Uterus (tissue), 3 donors: ENCODE measurements at regions not wholly inside any gene's neighbourhood (a gene's known extent, or its start where the extent isn't known, plus 50 kb on each side); places are given as distances from the start of the nearest gene placed in this dataset.

Source experiments
- DNase-seq, 2 donors: peaks; one replicate each; pipeline ENCODE4 v3.0.0-alpha.2; 2019 to 2020
- H3K27ac ChIP-seq, 2 donors: fragments of 200-600 bp; sonication (generic); 1 replicate in 1 of 2; 2 replicates in 1 of 2; pipeline ENCODE4 v1.5.1; 2016 to 2018
- H3K27me3 ChIP-seq, 2 donors: fragments of 200-600 bp; sonication (generic); one replicate each; pipeline ENCODE4 v1.5.1; 2018 to 2019; ENCODE audit warnings: control low read depth in 1 of 2
- H3K36me3 ChIP-seq, 2 donors: fragments of 200-600 bp; sonication (generic); one replicate each; pipeline ENCODE4 v1.5.1; 2019; ENCODE audit warnings: control low read depth in 1 of 2
- H3K4me1 ChIP-seq, 2 donors: fragments of 200-600 bp; sonication (generic); one replicate each; pipeline ENCODE4 v1.5.1; 2018 to 2019; ENCODE audit warnings: control low read depth in 1 of 2
- H3K4me3 ChIP-seq, 2 donors: fragments of 200-600 bp; sonication (generic); 1 replicate in 1 of 2; 2 replicates in 1 of 2; pipeline ENCODE4 v1.5.1; 2018 to 2019; ENCODE audit warnings: mild to moderate bottlenecking in 1 of 2
- H3K9me3 ChIP-seq, 2 donors: fragments of 200-600 bp; sonication (generic); one replicate each; pipeline ENCODE4 v1.5.1; 2019; ENCODE audit warnings: control low read depth in 1 of 2
- CTCF ChIP-seq, 4 experiments: fragments of 200-600 bp in 2 of 4; fragments of 450-650 bp in 2 of 4; sonication (generic) in 2 of 4; IDR thresholded peaks; one replicate each; pipeline ENCODE4 v1.5.1; 2016 to 2019; ENCODE audit warnings: antibody characterized with exemption in 4 of 4, mild to moderate bottlenecking in 2 of 4, moderate library complexity in 1 of 4
- POLR2A ChIP-seq, 2 donors: fragments of 450-650 bp; IDR thresholded peaks; one replicate each; pipeline ENCODE4 v1.6.1; 2016; ENCODE audit warnings: antibody characterized with exemption in 2 of 2, mild to moderate bottlenecking in 1 of 2, moderate library complexity in 1 of 2
- intact Hi-C: fragments of 100-400 bp; cut with DNase I; formaldehyde crosslinking; loops from one replicate; pipeline ENCODE4 v1.15.1; 2023; ENCODE audit warnings: low total_unique reads
- donor health status: DM: yes; HTN: yes; CAD: no.

- Histone ChIP-seq H3K27me3 (no peaks in the 10 kb centered on the region), H3K27ac (no peak overlapping the region), H3K36me3 (no peaks in the 10 kb centered on the region), H3K4me3 (no peak overlapping the region), H3K9me3 (no peaks in the 10 kb centered on the region), H3K4me1 (peaks cover 0 to 7% of the 10 kb centered on the region in 2 donors)
- DNase-seq: no peak
- intact Hi-C loops: loop anchor here (10.0 kb wide), 1 partner anchor 399 kb away; the partner anchor contains the start of genes CENPL and DARS2
- TF ChIP-seq POLR2A (IDR thresholded peaks at IDR 0.05): no peak
- TF ChIP-seq CTCF (IDR thresholded peaks at IDR 0.05): no peak
Measured at GRCh38 chr1:173426057-173426456, 51.1 kb upstream of the PRDX6 start.

DNA sequence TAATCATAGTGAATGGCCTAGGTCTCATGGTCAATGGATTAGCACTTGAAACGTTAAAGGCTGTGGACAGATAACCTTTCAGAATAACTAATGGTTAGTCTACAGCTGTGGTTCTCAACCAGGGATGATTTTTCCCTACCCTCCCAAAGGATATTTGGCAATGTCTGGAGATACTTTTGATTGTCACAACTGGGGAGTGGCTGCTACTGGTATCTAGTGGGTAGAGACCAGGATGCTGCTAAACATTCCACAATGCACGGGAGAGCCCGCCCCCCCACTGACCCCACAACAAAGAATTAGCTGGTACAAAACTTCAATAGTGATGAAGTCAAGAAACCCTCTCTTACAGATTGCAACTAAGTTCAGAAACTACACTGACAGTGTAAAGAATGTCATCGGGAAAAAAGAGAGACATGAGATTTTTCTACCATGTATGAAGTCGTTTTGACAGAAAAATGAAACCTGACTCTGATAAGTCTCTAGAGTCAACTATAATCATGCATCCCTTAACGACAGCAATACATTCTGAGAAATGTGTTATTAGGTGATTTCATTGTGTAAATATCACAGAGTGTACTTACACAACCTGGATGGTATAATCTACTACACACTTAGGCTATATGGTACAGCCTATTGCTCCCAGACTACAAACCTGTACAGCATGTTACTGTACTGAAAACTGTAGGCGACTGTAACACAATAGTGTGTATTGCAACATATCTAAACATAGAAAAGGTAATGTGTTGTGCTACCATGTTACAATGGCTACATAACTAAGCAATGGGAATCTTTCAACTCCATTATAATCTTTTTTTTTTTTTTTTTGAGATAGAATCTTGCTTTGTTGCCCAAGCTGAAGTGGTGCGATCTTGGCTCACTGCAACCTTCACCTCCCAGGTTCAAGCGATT, 49.7 kb upstream of the PRDX6 start:
- Histone ChIP-seq H3K4me1 (peaks cover 0 to 7% of the 10 kb centered on the region in 2 donors), H3K4me3 (no peak overlapping the region), H3K9me3 (no peaks in the 10 kb centered on the region), H3K36me3 (no peaks in the 10 kb centered on the region), H3K27me3 (no peaks in the 10 kb centered on the region), H3K27ac (no peak overlapping the region)
- TF ChIP-seq CTCF (IDR thresholded peaks at IDR 0.05) (no peak), POLR2A (IDR thresholded peaks at IDR 0.05) (no peak)
- intact Hi-C loops: loop anchor here (10.0 kb wide), 1 partner anchor 397 kb away; the partner anchor contains the start of genes CENPL and DARS2
- DNase-seq: no peak
